ENCODE measurements at regions not wholly inside any gene's neighbourhood (a gene's known extent, or its start where the extent isn't known, plus 50 kb on each side); places are given as distances from the start of the nearest gene placed in this dataset.
A peak's percentile ranks its signal among the peaks of the same experiment; 100 is the strongest.
"Not testable (repeated sequence)": the region's sequence is repeated elsewhere in the genome, so short reads cannot be mapped to it uniquely, and the experiment has no call there.

DNA sequence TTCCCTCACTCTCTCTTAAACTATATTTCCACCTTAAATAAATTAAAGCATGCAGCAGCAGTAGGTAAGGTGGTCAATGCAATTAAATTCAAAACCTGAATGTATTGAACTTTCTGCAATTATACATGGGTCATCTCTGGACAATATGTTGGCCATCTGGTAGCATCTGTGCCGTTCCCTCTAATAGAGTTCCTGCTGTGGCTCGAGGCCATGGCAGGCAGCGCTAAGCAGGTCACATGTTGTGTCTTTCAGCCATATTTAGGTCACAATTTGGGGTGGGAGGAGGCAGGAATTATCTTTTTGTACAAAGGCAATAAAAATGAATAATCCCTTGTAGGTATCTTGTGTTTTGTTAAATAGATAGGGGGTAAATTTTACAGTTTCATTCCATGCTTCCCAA, 676.2 kb downstream of the ZEB2 start:
- no peak for TF ChIP-seq CTCF (IDR thresholded peaks at IDR 0.05; ENCODE audit: insufficient read depth, low read length)
- no peak overlapping the region for H3K4me3 ChIP-seq (ENCODE audit: low read depth, low read length)

DNA sequence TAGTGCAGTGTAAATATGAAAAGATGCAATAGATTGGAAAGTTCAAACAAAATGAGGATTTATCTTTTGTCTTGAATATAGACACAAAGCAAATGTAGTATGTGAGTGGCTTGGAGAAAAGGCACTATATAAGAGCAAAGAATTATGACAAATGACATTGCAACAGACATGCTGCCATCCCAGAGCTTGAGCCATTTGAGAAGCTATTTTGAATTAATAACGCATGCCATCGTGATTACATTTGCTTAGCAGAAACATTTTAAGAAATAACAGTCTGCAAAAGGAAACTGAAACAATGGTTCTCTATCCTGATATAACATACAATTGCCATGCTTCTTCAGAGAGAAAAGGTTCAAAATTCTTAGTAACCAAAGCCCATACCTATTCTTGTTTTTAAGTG, 677.1 kb downstream of the ZEB2 start:
- DNase-seq (ENCODE audit: low read depth), result no peak
- no peak overlapping the region for H3K4me3 ChIP-seq (ENCODE audit: low read depth, low read length)
- TF ChIP-seq CTCF (IDR thresholded peaks at IDR 0.05; ENCODE audit: insufficient read depth, low read length), result no peak

More for the DNA sequence above, 676.2 kb downstream of the ZEB2 start:
- no peak for DNase-seq (ENCODE audit: low read depth)

DNA sequence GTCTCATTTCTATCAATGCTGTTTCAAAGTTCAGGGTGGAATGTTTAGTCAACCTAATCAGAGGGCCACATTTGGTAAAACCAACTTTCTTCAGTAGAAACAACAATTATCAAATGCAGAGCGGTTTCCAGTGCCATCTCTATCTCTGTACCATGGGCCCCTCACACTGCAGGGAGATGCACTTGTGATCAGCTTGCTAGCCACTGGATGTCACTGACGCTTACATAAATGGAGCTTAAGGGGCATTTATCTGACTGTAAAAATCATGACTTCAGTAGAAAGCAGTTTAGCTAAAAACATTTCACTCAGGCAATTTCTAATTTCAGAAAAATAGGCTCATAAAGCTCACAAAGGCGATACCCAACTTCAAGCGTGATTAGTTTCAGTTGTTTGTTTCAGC, 678.0 kb downstream of the ZEB2 start:
- peak; percentile 24 for TF ChIP-seq CTCF (IDR thresholded peaks at IDR 0.05; ENCODE audit: insufficient read depth, low read length)
- DNase-seq (ENCODE audit: low read depth), result peak; percentile 43
- no peak overlapping the region for H3K4me3 ChIP-seq (ENCODE audit: low read depth, low read length)

- no peak for DNase-seq (ENCODE audit: low read depth)
- no peak for TF ChIP-seq CTCF (IDR thresholded peaks at IDR 0.05; ENCODE audit: insufficient read depth, low read length)
- no peak overlapping the region for H3K4me3 ChIP-seq (ENCODE audit: low read depth, low read length)
Measured at GRCh38 chr2:143840601-143841000, 679.3 kb downstream of the ZEB2 start.

- no peak for DNase-seq (ENCODE audit: low read depth)
- no peak overlapping the region for H3K4me3 ChIP-seq (ENCODE audit: low read depth, low read length)
- TF ChIP-seq CTCF (IDR thresholded peaks at IDR 0.05; ENCODE audit: insufficient read depth, low read length), result no peak
Measured at GRCh38 chr2:143840194-143840593, 679.7 kb downstream of the ZEB2 start.

- no peak for TF ChIP-seq CTCF (IDR thresholded peaks at IDR 0.05; ENCODE audit: insufficient read depth, low read length)
- H3K4me3 ChIP-seq (ENCODE audit: low read depth, low read length), result no peak overlapping the region
- no peak for DNase-seq (ENCODE audit: low read depth)
Measured at GRCh38 chr2:143839456-143839855, 680.5 kb downstream of the ZEB2 start.

DNA sequence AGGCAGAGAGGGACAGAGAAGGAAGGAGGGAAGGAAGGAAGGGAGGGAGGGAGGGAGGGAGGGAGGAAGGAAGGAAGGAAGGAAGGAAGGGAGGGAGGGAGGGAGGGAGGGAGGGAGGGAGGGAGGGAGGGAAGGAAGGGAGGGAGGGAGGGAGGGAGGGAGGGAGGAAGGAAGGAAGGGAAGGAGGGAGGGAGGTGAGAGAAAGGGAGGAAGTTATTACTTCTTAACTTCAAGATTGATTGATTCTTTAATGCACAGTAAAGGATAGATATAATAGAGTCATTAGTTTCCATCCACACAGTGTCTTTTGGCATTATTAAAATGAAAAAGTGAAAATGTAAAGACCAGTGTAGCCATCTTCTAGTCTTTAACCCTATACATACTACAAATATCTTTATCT, 682.9 kb downstream of the ZEB2 start:
- H3K4me3 ChIP-seq (ENCODE audit: low read depth, low read length); DNase-seq (ENCODE audit: low read depth): not testable (repeated sequence)
